Esophagus squamous epithelium (tissue), 5 donors: ENCODE measurements at regions not wholly inside any gene's neighbourhood (a gene's known extent, or its start where the extent isn't known, plus 50 kb on each side); places are given as distances from the start of the nearest gene placed in this dataset.

Experiments
- DNase-seq: peaks from one replicate; lab custom pipeline; 2025; lab: John Stamatoyannopoulos, UW
- H3K27ac ChIP-seq, 4 donors: fragments of 200-600 bp; sonication (generic); one replicate each; pipeline ENCODE4 v1.5.1; 2016 to 2019; ENCODE audit warnings: mild to moderate bottlenecking in 1 of 4
- H3K27me3 ChIP-seq, 4 donors: fragments of 200-600 bp; sonication (generic); 1 replicate in 3 of 4; 2 replicates in 1 of 4; pipeline versions ENCODE4 v1.5.1 to v1.6.0; 2017 to 2021; ENCODE audit warnings: antibody characterized with exemption in 1 of 4
- H3K36me3 ChIP-seq, 3 donors: fragments of 200-600 bp; sonication (generic); one replicate each; pipeline ENCODE4 v1.5.1; 2016 to 2019
- H3K4me1 ChIP-seq, 3 donors: fragments of 200-600 bp; sonication (generic); one replicate each; pipeline ENCODE4 v1.5.1; 2017 to 2019
- H3K4me3 ChIP-seq, 4 donors: fragments of 200-600 bp; sonication (generic); 1 replicate in 3 of 4; 2 replicates in 1 of 4; pipeline ENCODE4 v1.5.1; 2016 to 2019; ENCODE audit warnings: mild to moderate bottlenecking in 2 of 4, moderate library complexity in 1 of 4
- H3K9me3 ChIP-seq, 3 donors: fragments of 200-600 bp; sonication (generic); one replicate each; pipeline ENCODE4 v1.5.1; 2016 to 2019
- POLR2A ChIP-seq, 4 donors: fragments of 450-650 bp; IDR thresholded peaks; one replicate each; pipeline ENCODE4 v1.6.1; 2017; ENCODE audit warnings: antibody characterized with exemption in 4 of 4, mild to moderate bottlenecking in 4 of 4, moderate library complexity in 3 of 4
- WGBS, 2 donors: methylation state at CpG; one replicate each; pipeline ENCODE4 v1.1.5; 2018; 5-methylcytosine and 5-hydroxymethylcytosine counted together
- intact Hi-C: fragments of 100-400 bp; cut with DNase I; formaldehyde crosslinking; loops from one replicate; pipeline ENCODE4 v1.15.0; 2022
- TF ChIP-seq, protein P1 (sequence below), 6 experiments: fragments of 450-650 bp in 4 of 6; fragments of 200-600 bp in 2 of 6; sonication (generic) in 2 of 6; IDR thresholded peaks; one replicate each; pipeline ENCODE4 v1.5.1; 2016 to 2019; ENCODE audit warnings: antibody characterized with exemption in 6 of 6, mild to moderate bottlenecking in 4 of 6, moderate library complexity in 4 of 6
- donor health status: DM: yes; HTN: yes; CAD: no.

DNA sequence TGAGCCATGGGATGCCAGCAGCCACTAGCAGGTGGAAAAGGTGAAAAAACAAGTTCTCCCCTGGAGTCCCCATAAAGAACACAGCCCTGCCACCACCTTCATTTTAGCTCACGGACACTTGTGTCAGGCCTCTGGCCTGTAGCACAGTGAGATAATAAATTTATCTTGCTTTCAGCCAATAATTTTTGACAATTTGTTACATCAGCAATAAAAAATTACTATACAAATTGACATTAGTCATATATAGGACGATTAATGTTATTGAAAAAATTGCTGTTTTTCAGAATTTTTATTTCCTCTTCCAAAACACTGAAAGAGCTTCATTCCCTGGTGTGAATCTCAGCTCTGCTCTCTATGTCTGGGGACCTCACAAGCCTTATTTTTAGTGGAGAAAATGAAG lies 152.9 kb upstream of the ETV3 start:
- no peaks in the 10 kb centered on the region for H3K36me3 ChIP-seq
- H3K27ac ChIP-seq = no peak overlapping the region
- 54 to 57% methylated on average over 2 of the region's 2 CpGs for WGBS, 2 donors
- H3K4me1 ChIP-seq = no peaks in the 10 kb centered on the region
- TF ChIP-seq POLR2A (IDR thresholded peaks at IDR 0.05) = no peak
- TF ChIP-seq, protein P1, sequence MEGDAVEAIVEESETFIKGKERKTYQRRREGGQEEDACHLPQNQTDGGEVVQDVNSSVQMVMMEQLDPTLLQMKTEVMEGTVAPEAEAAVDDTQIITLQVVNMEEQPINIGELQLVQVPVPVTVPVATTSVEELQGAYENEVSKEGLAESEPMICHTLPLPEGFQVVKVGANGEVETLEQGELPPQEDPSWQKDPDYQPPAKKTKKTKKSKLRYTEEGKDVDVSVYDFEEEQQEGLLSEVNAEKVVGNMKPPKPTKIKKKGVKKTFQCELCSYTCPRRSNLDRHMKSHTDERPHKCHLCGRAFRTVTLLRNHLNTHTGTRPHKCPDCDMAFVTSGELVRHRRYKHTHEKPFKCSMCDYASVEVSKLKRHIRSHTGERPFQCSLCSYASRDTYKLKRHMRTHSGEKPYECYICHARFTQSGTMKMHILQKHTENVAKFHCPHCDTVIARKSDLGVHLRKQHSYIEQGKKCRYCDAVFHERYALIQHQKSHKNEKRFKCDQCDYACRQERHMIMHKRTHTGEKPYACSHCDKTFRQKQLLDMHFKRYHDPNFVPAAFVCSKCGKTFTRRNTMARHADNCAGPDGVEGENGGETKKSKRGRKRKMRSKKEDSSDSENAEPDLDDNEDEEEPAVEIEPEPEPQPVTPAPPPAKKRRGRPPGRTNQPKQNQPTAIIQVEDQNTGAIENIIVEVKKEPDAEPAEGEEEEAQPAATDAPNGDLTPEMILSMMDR (IDR thresholded peaks at IDR 0.05) = no peak
- no peak overlapping the region for H3K4me3 ChIP-seq
- intact Hi-C loops = no loop called here
- no peak for DNase-seq
- H3K9me3 ChIP-seq = no peaks in the 10 kb centered on the region
- no peaks in the 10 kb centered on the region for H3K27me3 ChIP-seq

GRCh38 chr1:157289424-157290105 lies 151.4 kb upstream of the ETV3 start:
- 61 to 66% methylated on average over 6 of the region's 7 CpGs for WGBS, 2 donors
- Histone ChIP-seq H3K4me3 (no peak overlapping the region), H3K4me1 (no peaks in the 10 kb centered on the region), H3K27me3 (no peaks in the 10 kb centered on the region), H3K27ac (no peak overlapping the region), H3K9me3 (no peaks in the 10 kb centered on the region), H3K36me3 (no peaks in the 10 kb centered on the region)
- TF ChIP-seq, protein P1 (IDR thresholded peaks at IDR 0.05) = no peak
- TF ChIP-seq POLR2A (IDR thresholded peaks at IDR 0.05) = no peak
- intact Hi-C loops = no loop called here
- no peak for DNase-seq

DNA sequence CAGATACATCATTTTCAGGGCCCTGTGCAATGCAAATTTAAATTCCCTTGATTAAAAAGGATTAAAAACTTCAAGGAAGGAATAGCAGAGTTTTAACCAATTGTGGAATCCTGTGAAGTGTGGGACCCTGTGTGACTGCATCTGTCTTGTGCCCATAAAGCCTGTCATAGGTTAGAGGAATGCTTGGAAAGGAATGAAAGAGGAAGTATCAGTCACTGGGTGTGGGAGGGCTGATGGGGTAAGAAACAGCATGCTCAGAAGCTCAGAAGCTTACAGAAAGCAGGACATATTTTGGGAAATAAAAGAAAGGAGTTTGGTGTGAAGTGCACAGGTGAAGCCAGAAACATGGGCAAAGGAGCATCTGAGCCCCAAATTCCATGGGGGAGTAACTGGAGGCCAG lies 150.8 kb upstream of the ETV3 start:
- Histone ChIP-seq H3K4me3 (no peak overlapping the region), H3K9me3 (no peaks in the 10 kb centered on the region), H3K27ac (no peak overlapping the region), H3K36me3 (no peaks in the 10 kb centered on the region), H3K27me3 (no peaks in the 10 kb centered on the region), H3K4me1 (no peaks in the 10 kb centered on the region)
- TF ChIP-seq, protein P1 (IDR thresholded peaks at IDR 0.05) = no peak
- no peak for TF ChIP-seq POLR2A (IDR thresholded peaks at IDR 0.05)
- DNase-seq = no peak
- intact Hi-C loops = no loop called here

GRCh38 chr1:157288492-157288891 lies 150.3 kb upstream of the ETV3 start:
- no peak for TF ChIP-seq POLR2A (IDR thresholded peaks at IDR 0.05)
- TF ChIP-seq, protein P1 (IDR thresholded peaks at IDR 0.05) = no peak
- H3K27ac ChIP-seq = no peak overlapping the region
- no peaks in the 10 kb centered on the region for H3K27me3 ChIP-seq
- no peak overlapping the region for H3K4me3 ChIP-seq
- DNase-seq = no peak
- H3K9me3 ChIP-seq = no peaks in the 10 kb centered on the region
- H3K4me1 ChIP-seq = no peaks in the 10 kb centered on the region
- H3K36me3 ChIP-seq = no peaks in the 10 kb centered on the region
- 39 to 60% methylated on average over 4 of the region's 4 CpGs for WGBS, 2 donors
- intact Hi-C loops = no loop called here

DNA sequence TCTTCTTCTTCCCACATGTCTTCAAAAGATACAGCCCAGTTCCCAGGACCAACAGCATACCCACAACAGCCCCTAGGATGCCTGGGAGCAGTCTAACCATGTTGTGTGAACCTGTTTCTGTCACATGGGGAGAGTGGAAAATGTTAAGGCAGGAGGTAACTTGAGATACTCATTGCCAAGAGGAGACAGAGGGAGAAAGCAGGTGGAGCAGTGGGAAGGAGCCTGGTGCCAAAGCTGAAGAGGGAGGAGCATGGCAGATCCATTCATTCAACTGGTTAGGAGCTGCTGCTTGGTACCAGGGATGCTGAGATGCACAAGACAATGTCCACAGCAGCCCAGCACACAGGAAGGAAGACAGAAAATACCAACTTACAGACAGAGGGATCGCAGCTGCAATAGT lies 149.8 kb upstream of the ETV3 start:
- Histone ChIP-seq H3K9me3 (no peaks in the 10 kb centered on the region), H3K4me3 (no peak overlapping the region), H3K27ac (no peak overlapping the region), H3K36me3 (no peaks in the 10 kb centered on the region), H3K27me3 (no peaks in the 10 kb centered on the region), H3K4me1 (no peaks in the 10 kb centered on the region)
- intact Hi-C loops = no loop called here
- 69 to 80% methylated on average over 1 of the region's 1 CpG for WGBS, 2 donors
- DNase-seq = no peak
- no peak for TF ChIP-seq POLR2A (IDR thresholded peaks at IDR 0.05)
- TF ChIP-seq, protein P1 (IDR thresholded peaks at IDR 0.05) = no peak
